GM19043 (cell line): ENCODE measurements at regions not wholly inside any gene's neighbourhood (a gene's known extent, or its start where the extent isn't known, plus 50 kb on each side); places are given as distances from the start of the nearest gene placed in this dataset.

Experiments
- ATAC-seq: cut with Tn5 transposase; IDR thresholded peaks from one replicate; pipeline ENCODE4 v1.9.1; 2021; ENCODE audit warnings: low read depth; ENCODE audit not compliant: unreplicated experiment

- ATAC-seq: no peak
Measured at GRCh38 chr18:29156531-29156930, 979.6 kb upstream of the CDH2 start.

- no peak for ATAC-seq
Measured at GRCh38 chr18:29154758-29155725, 978.1 kb upstream of the CDH2 start.

GRCh38 chr18:29154196-29154757 is 977.3 kb upstream of the CDH2 start:
- ATAC-seq: no peak

- no peak for ATAC-seq
Measured at GRCh38 chr18:29153091-29153490, 976.2 kb upstream of the CDH2 start.

GRCh38 chr18:29147944-29148343 is 971.0 kb upstream of the CDH2 start:
- no peak for ATAC-seq

- ATAC-seq: no peak
Measured at GRCh38 chr18:29146068-29146467, 969.1 kb upstream of the CDH2 start.

GRCh38 chr18:29140590-29140989 is 963.7 kb upstream of the CDH2 start:
- no peak for ATAC-seq

- no peak for ATAC-seq
Measured at GRCh38 chr18:29137773-29138495, 961.0 kb upstream of the CDH2 start.

- no peak for ATAC-seq
Measured at GRCh38 chr18:29123706-29124530, 947.0 kb upstream of the CDH2 start.

GRCh38 chr18:29104671-29105070 is 927.7 kb upstream of the CDH2 start:
- no peak for ATAC-seq

- ATAC-seq: no peak
Measured at GRCh38 chr18:29104227-29104626, 927.3 kb upstream of the CDH2 start.

- no peak for ATAC-seq
Measured at GRCh38 chr18:29096079-29096770, 919.3 kb upstream of the CDH2 start.

- no peak for ATAC-seq
Measured at GRCh38 chr18:29087616-29088246, 910.8 kb upstream of the CDH2 start.

GRCh38 chr18:29084120-29084519 is 907.2 kb upstream of the CDH2 start:
- no peak for ATAC-seq

GRCh38 chr18:29083545-29083944 is 906.6 kb upstream of the CDH2 start:
- ATAC-seq: no peak

GRCh38 chr18:29080946-29081345 is 904.0 kb upstream of the CDH2 start:
- no peak for ATAC-seq

GRCh38 chr18:29078273-29078672 is 901.3 kb upstream of the CDH2 start:
- ATAC-seq: no peak

- no peak for ATAC-seq
Measured at GRCh38 chr18:29077344-29077743, 900.4 kb upstream of the CDH2 start.

GRCh38 chr18:29076645-29077044 is 899.7 kb upstream of the CDH2 start:
- no peak for ATAC-seq
